HCT116 (cell line): ENCODE measurements at regions not wholly inside any gene's neighbourhood (a gene's known extent, or its start where the extent isn't known, plus 50 kb on each side); places are given as distances from the start of the nearest gene placed in this dataset.
"Not testable (repeated sequence)": the region's sequence is repeated elsewhere in the genome, so short reads cannot be mapped to it uniquely, and the experiment has no call there.

ENCODE experiments used
- EZH2 ChIP-seq: fragments of 200-600 bp; sonication (generic); IDR thresholded peaks from 2 replicates; pipeline ENCODE4 v1.6.1; 2017; ENCODE audit warnings: antibody characterized with exemption, mixed run types
- POLR2A ChIP-seq: IDR thresholded peaks from 2 replicates; pipeline ENCODE4 v1.7.0; 2011; ENCODE audit warnings: borderline replicate concordance; ENCODE audit not compliant: insufficient read depth, insufficient read length; ENCODE audit errors: extremely low read depth
- SIN3A ChIP-seq: IDR thresholded peaks from 2 replicates; pipeline ENCODE4 v1.6.1; 2012; ENCODE audit warnings: low read depth
- ZNF274 ChIP-seq: fragments of 200-500 bp; sonication (Bioruptor generic); IDR thresholded peaks from 2 replicates; pipeline ENCODE4 v1.6.1; 2014; ENCODE audit warnings: mild to moderate bottlenecking, low read depth, low read length, inconsistent platforms
- TF ChIP-seq, protein P1 (sequence below), 3 experiments: fragments of 200-600 bp in 1 of 3; sonication (generic) in 1 of 3; IDR thresholded peaks in 2 of 3; conservative IDR thresholded peaks in 1 of 3; 2 replicates each; pipeline ENCODE4 v1.5.1; 2012 to 2017; ENCODE audit warnings: low read depth in 2 of 3, low read length in 2 of 3, antibody characterized with exemption in 1 of 3, borderline replicate concordance in 1 of 3, control low read depth in 1 of 3, mild to moderate bottlenecking in 1 of 3, mixed read lengths in 1 of 3, mixed run types in 1 of 3, moderate library complexity in 1 of 3; ENCODE audit not compliant: insufficient read depth in 1 of 3

DNA sequence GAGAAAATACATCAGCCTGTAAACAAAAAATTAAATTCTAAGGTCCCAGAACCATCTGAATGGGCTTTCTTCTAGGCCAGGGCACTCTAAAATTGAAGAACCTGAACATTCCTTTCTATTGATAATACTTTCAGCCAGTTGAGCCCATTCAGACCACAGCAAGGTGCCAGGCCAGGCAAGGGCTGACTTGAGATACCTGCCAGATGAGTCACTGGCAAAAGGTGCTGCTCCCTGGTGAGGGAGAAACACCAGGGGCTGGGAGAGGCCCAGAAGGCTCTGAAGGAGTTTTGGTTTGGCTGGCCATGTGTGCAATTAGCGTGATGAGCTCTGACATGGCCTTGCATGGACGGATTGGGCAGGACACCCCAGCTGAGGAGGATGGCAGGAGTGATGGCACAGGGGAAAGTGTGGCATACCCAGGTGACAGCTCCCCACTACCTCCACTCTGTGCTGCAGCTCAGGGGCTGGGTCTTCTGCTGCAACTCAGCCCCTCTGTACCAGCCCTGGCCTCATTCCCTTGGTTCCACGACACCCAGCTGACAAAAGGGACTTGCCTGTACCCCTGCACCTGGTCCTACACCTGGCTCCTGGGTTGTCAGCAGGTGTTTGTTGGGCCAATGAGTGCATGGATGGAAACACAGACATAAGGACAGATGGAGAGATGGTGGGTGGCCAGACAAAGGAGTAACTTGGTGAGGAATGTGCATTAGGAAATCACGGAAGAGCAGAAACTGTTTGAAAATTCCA lies 230.4 kb downstream of the POTEM start:
- TF ChIP-seq, protein P1, sequence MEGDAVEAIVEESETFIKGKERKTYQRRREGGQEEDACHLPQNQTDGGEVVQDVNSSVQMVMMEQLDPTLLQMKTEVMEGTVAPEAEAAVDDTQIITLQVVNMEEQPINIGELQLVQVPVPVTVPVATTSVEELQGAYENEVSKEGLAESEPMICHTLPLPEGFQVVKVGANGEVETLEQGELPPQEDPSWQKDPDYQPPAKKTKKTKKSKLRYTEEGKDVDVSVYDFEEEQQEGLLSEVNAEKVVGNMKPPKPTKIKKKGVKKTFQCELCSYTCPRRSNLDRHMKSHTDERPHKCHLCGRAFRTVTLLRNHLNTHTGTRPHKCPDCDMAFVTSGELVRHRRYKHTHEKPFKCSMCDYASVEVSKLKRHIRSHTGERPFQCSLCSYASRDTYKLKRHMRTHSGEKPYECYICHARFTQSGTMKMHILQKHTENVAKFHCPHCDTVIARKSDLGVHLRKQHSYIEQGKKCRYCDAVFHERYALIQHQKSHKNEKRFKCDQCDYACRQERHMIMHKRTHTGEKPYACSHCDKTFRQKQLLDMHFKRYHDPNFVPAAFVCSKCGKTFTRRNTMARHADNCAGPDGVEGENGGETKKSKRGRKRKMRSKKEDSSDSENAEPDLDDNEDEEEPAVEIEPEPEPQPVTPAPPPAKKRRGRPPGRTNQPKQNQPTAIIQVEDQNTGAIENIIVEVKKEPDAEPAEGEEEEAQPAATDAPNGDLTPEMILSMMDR (IDR thresholded peaks at IDR 0.05 in 2 of 3, conservative IDR thresholded peaks at IDR 0.05 in 1 of 3; ENCODE audit: borderline replicate concordance in 1 of 3, insufficient read depth in 1 of 3, low read depth in 2 of 3, low read length in 2 of 3): not testable (repeated sequence)
- not testable (repeated sequence) for TF ChIP-seq EZH2, ZNF274, SIN3A, POLR2A
